NCI-H774 (cell line): ENCODE measurements at regions not wholly inside any gene's neighbourhood (a gene's known extent, or its start where the extent isn't known, plus 50 kb on each side); places are given as distances from the start of the nearest gene placed in this dataset.
"Not testable (repeated sequence)": the region's sequence is repeated elsewhere in the genome, so short reads cannot be mapped to it uniquely, and the experiment has no call there.

Experiments
- DNase-seq: peaks from one replicate; lab custom pipeline; 2025; lab: John Stamatoyannopoulos, UW

GRCh38 chr3:63096248-63097058 is 181.7 kb upstream of the SYNPR start:
- DNase-seq = no peak

GRCh38 chr3:63097396-63097795 is 180.7 kb upstream of the SYNPR start:
- DNase-seq = no peak

- DNase-seq = no peak
Observed at GRCh38 chr3:63116922-63117321, 161.2 kb upstream of the SYNPR start.

GRCh38 chr3:63124090-63124489 is 154.0 kb upstream of the SYNPR start:
- no peak for DNase-seq

- no peak for DNase-seq
Observed at GRCh38 chr3:63126530-63126929, 151.6 kb upstream of the SYNPR start.

- no peak for DNase-seq
Observed at GRCh38 chr3:63128380-63128779, 149.7 kb upstream of the SYNPR start.

- no peak for DNase-seq
Observed at GRCh38 chr3:63130625-63131024, 147.5 kb upstream of the SYNPR start.

- DNase-seq = no peak
Observed at GRCh38 chr3:63132461-63133250, 145.5 kb upstream of the SYNPR start.

GRCh38 chr3:63135367-63135766 is 142.7 kb upstream of the SYNPR start:
- DNase-seq = no peak

GRCh38 chr3:63136249-63136648 is 141.9 kb upstream of the SYNPR start:
- not testable (repeated sequence) for DNase-seq

- DNase-seq = no peak
Observed at GRCh38 chr3:63142681-63143080, 135.4 kb upstream of the SYNPR start.

- DNase-seq = no peak
Observed at GRCh38 chr3:63146154-63146553, 132.0 kb upstream of the SYNPR start.

- no peak for DNase-seq
Observed at GRCh38 chr3:63150880-63151279, 127.2 kb upstream of the SYNPR start.

- no peak for DNase-seq
Observed at GRCh38 chr3:63151897-63152296, 126.2 kb upstream of the SYNPR start.

GRCh38 chr3:63159764-63160163 is 118.3 kb upstream of the SYNPR start:
- no peak for DNase-seq

- no peak for DNase-seq
Observed at GRCh38 chr3:63167113-63167512, 111.0 kb upstream of the SYNPR start.

- DNase-seq = no peak
Observed at GRCh38 chr3:63168179-63168578, 109.9 kb upstream of the SYNPR start.

- DNase-seq = no peak
Observed at GRCh38 chr3:63179862-63180522, 98.1 kb upstream of the SYNPR start.

GRCh38 chr3:63192248-63192647 is 85.9 kb upstream of the SYNPR start:
- no peak for DNase-seq

- DNase-seq = no peak
Observed at GRCh38 chr3:63193647-63194046, 84.5 kb upstream of the SYNPR start.

GRCh38 chr3:63199606-63200005 is 78.5 kb upstream of the SYNPR start:
- DNase-seq = no peak

GRCh38 chr3:63202529-63202928 is 75.6 kb upstream of the SYNPR start:
- no peak for DNase-seq

GRCh38 chr3:63207066-63207590 is 71.0 kb upstream of the SYNPR start:
- DNase-seq = no peak
